Astrocyte (in vitro differentiated cells and primary cell): ENCODE measurements at regions not wholly inside any gene's neighbourhood (a gene's known extent, or its start where the extent isn't known, plus 50 kb on each side); places are given as distances from the start of the nearest gene placed in this dataset.

Source experiments
- DNase-seq: peaks from one replicate; pipeline ENCODE4 v3.0.0-alpha.2; 2010; ENCODE audit warnings: low read depth
- FAIRE-seq: peaks from 2 replicates; lab custom pipeline; 2011; peaks lifted over from hg19 to GRCh38; lab: Jason Lieb, UNC
- H2AFZ ChIP-seq: 2 replicates; pipeline ENCODE4 v1.6.0; 2012; ENCODE audit warnings: low read depth, low read length, inconsistent platforms
- H3K27ac ChIP-seq: 2 replicates; pipeline ENCODE4 v1.5.1; 2011; ENCODE audit warnings: low read depth, low read length, inconsistent platforms
- H3K27me3 ChIP-seq: 2 replicates; pipeline ENCODE4 v1.6.0; 2011; ENCODE audit warnings: low read length, inconsistent platforms; ENCODE audit not compliant: insufficient read depth
- H3K36me3 ChIP-seq: 2 replicates; pipeline ENCODE4 v1.5.1; 2011; ENCODE audit warnings: low read length, inconsistent platforms; ENCODE audit not compliant: insufficient read depth
- H3K4me1 ChIP-seq: 2 replicates; pipeline ENCODE4 v1.5.1; 2011; ENCODE audit warnings: low read length, inconsistent platforms; ENCODE audit not compliant: insufficient read depth
- H3K4me2 ChIP-seq: 2 replicates; pipeline ENCODE4 v1.6.0; 2012; ENCODE audit warnings: low read length, inconsistent platforms
- H3K4me3 ChIP-seq: 2 replicates; pipeline ENCODE4 v1.5.1; 2011; ENCODE audit warnings: low read depth, mild to moderate bottlenecking, low read length, inconsistent platforms; ENCODE audit not compliant: insufficient read depth
- H3K79me2 ChIP-seq: 2 replicates; pipeline ENCODE4 v1.6.0; 2012; ENCODE audit warnings: mild to moderate bottlenecking, low read length, inconsistent platforms; ENCODE audit not compliant: insufficient read depth
- H3K9ac ChIP-seq: 2 replicates; pipeline ENCODE4 v1.6.0; 2012; ENCODE audit warnings: mild to moderate bottlenecking, low read length, inconsistent platforms
- H3K9me3 ChIP-seq: 2 replicates; pipeline ENCODE4 v1.5.1; 2012; ENCODE audit warnings: low read depth, mild to moderate bottlenecking, low read length, inconsistent platforms; ENCODE audit not compliant: insufficient read depth
- H4K20me1 ChIP-seq: 2 replicates; pipeline ENCODE4 v1.6.0; 2012; ENCODE audit warnings: low read length, inconsistent platforms; ENCODE audit not compliant: insufficient read depth
- H3K27ac Mint-ChIP-seq: one replicate; pipeline ENCODE4 v1.8.0; 2021; ENCODE audit warnings: mild to moderate bottlenecking, mixed read lengths; ENCODE audit not compliant: unreplicated experiment
- H3K27me3 Mint-ChIP-seq: one replicate; pipeline ENCODE4 v1.8.0; 2021; ENCODE audit warnings: low read depth, mixed read lengths; ENCODE audit not compliant: unreplicated experiment
- H3K36me3 Mint-ChIP-seq: one replicate; pipeline ENCODE4 v1.8.0; 2021; ENCODE audit warnings: low read depth, mixed read lengths; ENCODE audit not compliant: unreplicated experiment
- H3K4me1 Mint-ChIP-seq: one replicate; pipeline ENCODE4 v1.8.0; 2021; ENCODE audit warnings: low read depth, mixed read lengths; ENCODE audit not compliant: unreplicated experiment
- H3K4me3 Mint-ChIP-seq: one replicate; pipeline ENCODE4 v1.8.0; 2021; ENCODE audit warnings: mild to moderate bottlenecking, moderate library complexity, mixed read lengths; ENCODE audit not compliant: unreplicated experiment
- H3K9me3 Mint-ChIP-seq: one replicate; pipeline ENCODE4 v1.8.0; 2021; ENCODE audit warnings: mild to moderate bottlenecking, mixed read lengths; ENCODE audit not compliant: unreplicated experiment
- CTCF ChIP-seq: IDR thresholded peaks from 2 replicates; pipeline ENCODE4 v1.5.1; 2011; ENCODE audit warnings: low read depth, mild to moderate bottlenecking, inconsistent platforms, low read length, moderate library complexity; ENCODE audit not compliant: insufficient read depth
- EZH2 ChIP-seq: IDR thresholded peaks from 2 replicates; pipeline ENCODE4 v1.6.1; 2012; ENCODE audit warnings: mild to moderate bottlenecking, low read length, inconsistent platforms; ENCODE audit not compliant: insufficient read depth

- Histone ChIP-seq H3K27ac (no peak overlapping the region), H2AFZ (no peak overlapping the region), H3K4me2 (no peak overlapping the region), H3K36me3 (no peaks in the 10 kb centered on the region), H3K4me1 (no peaks in the 10 kb centered on the region), H3K9me3 (no peaks in the 10 kb centered on the region), H4K20me1 (no peaks in the 10 kb centered on the region), H3K4me3 (no peak overlapping the region), H3K9ac (no peak overlapping the region), H3K79me2 (no peaks in the 10 kb centered on the region), H3K27me3 (no peaks in the 10 kb centered on the region)
- Mint-ChIP-seq H3K4me3 (no peak overlapping the region), H3K27ac (no peak overlapping the region), H3K27me3 (no peaks in the 10 kb centered on the region), H3K9me3 (no peaks in the 10 kb centered on the region), H3K4me1 (peaks cover 7% of the 10 kb centered on the region), H3K36me3 (no peaks in the 10 kb centered on the region)
- DNase-seq: no peak
- TF ChIP-seq CTCF: no peak
- TF ChIP-seq EZH2: no peak
- no peak for FAIRE-seq
These were observed 313.5 kb upstream of the SGK1 start for GRCh38 chr6:134631398-134631924.

DNA sequence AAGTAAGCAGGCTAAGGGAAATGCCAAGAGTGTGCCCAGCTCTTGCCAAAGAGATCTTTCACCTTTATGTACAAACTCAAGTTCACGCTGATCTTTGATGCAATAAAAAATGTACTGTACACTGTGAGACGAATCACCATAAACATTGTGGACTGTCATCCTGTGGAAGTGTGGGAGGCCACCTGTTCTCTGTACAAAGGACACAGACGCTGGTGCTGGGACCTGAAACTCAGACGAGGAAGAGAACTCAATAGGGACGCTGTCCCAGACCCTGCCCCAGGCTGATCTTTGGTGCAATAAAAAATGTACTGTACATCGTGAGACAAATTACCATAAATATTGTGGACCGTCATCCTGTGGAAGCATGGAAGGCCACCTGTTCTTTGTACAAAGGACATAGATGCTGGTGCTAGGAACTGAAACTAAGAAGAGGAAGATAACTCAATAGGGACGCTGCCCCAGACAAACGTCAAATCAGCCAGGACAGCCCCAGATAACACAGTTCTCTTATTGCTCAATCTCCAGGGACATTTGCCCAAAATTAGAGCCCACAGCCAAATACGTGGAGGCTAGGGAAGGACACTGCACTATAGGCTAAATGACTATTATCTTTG is 312.7 kb upstream of the SGK1 start:
- no peak overlapping the region for H3K27ac Mint-ChIP-seq
- no peak overlapping the region for H2AFZ ChIP-seq

More for the DNA sequence above, 312.7 kb upstream of the SGK1 start:
- H3K27ac ChIP-seq: no peak overlapping the region
- H3K79me2 ChIP-seq: no peaks in the 10 kb centered on the region
- peaks cover 3% of the 10 kb centered on the region for H3K4me1 Mint-ChIP-seq
- H3K27me3 ChIP-seq: no peaks in the 10 kb centered on the region
- H3K9me3 ChIP-seq: no peaks in the 10 kb centered on the region
- FAIRE-seq: no peak
- H3K4me2 ChIP-seq: no peak overlapping the region
- no peak overlapping the region for H3K4me3 Mint-ChIP-seq
- H4K20me1 ChIP-seq: no peaks in the 10 kb centered on the region
- no peak overlapping the region for H3K4me3 ChIP-seq
- H3K36me3 Mint-ChIP-seq: no peaks in the 10 kb centered on the region
- TF ChIP-seq CTCF (no peak), EZH2 (no peak)
- no peaks in the 10 kb centered on the region for H3K36me3 ChIP-seq
- no peak for DNase-seq
- no peaks in the 10 kb centered on the region for H3K4me1 ChIP-seq
- H3K9ac ChIP-seq: no peak overlapping the region
- H3K27me3 Mint-ChIP-seq: no peaks in the 10 kb centered on the region
- H3K9me3 Mint-ChIP-seq: no peaks in the 10 kb centered on the region
